H1 (cell line): ENCODE measurements at regions not wholly inside any gene's neighbourhood (a gene's known extent, or its start where the extent isn't known, plus 50 kb on each side); places are given as distances from the start of the nearest gene placed in this dataset.

Experiments used
- BACH1 ChIP-seq: IDR thresholded peaks from 2 replicates; pipeline ENCODE4 v1.6.1; 2012; ENCODE audit warnings: low read length, improper control_type of control experiment
- CEBPB ChIP-seq: IDR thresholded peaks from 2 replicates; pipeline ENCODE4 v1.6.1; 2012; ENCODE audit warnings: low read depth, low read length
- EP300 ChIP-seq, 2 experiments: IDR thresholded peaks; 1 replicate in 1 of 2; 2 replicates in 1 of 2; pipeline ENCODE4 v1.6.1; 2011 to 2012; ENCODE audit warnings: low read depth in 2 of 2, low read length in 2 of 2, mild to moderate bottlenecking in 2 of 2, borderline replicate concordance in 1 of 2, inconsistent platforms in 1 of 2, moderate library complexity in 1 of 2
- EZH2 ChIP-seq: fragments of 200-600 bp; sonication (generic); IDR thresholded peaks from 2 replicates; pipeline ENCODE4 v1.7.1; 2012; ENCODE audit warnings: low read depth, mild to moderate bottlenecking, moderate library complexity, low read length, inconsistent platforms; ENCODE audit not compliant: severe bottlenecking
- POLR2A ChIP-seq, 2 experiments: IDR thresholded peaks; 1 replicate in 1 of 2; 2 replicates in 1 of 2; pipeline ENCODE4 v1.6.1; 2011; ENCODE audit warnings: low read depth in 2 of 2, low read length in 2 of 2, mild to moderate bottlenecking in 2 of 2; ENCODE audit errors: control extremely low read depth in 1 of 2
- POLR2AphosphoS5 ChIP-seq: IDR thresholded peaks from 2 replicates; pipeline ENCODE4 v1.6.1; 2011; ENCODE audit warnings: low read depth, low read length
- RFX5 ChIP-seq: IDR thresholded peaks from 2 replicates; pipeline ENCODE4 v1.6.1; 2011; ENCODE audit warnings: low read depth, low read length, improper control_type of control experiment, borderline replicate concordance
- SIN3A ChIP-seq, 2 experiments: IDR thresholded peaks in 1 of 2; conservative IDR thresholded peaks in 1 of 2; 2 replicates each; pipeline ENCODE4 v1.6.1; 2011 to 2012; ENCODE audit warnings: low read length in 2 of 2, improper control_type of control experiment in 1 of 2, low read depth in 1 of 2, mild to moderate bottlenecking in 1 of 2
- SIRT6 ChIP-seq: IDR thresholded peaks from one replicate; pipeline ENCODE4 v1.7.1; 2012; ENCODE audit warnings: low read length, inconsistent platforms
- SIX5 ChIP-seq: IDR thresholded peaks from 2 replicates; pipeline ENCODE4 v1.6.1; 2011; ENCODE audit warnings: mild to moderate bottlenecking, low read depth, low read length
- SRF ChIP-seq: IDR thresholded peaks from 2 replicates; pipeline ENCODE4 v1.6.1; 2011; ENCODE audit warnings: mild to moderate bottlenecking, low read depth, low read length, moderate library complexity
- TF ChIP-seq, protein P1 (sequence below), 3 experiments: IDR thresholded peaks; 1 replicate in 2 of 3; 2 replicates in 1 of 3; pipeline versions ENCODE4 v1.5.1 to v1.6.1; 2011; ENCODE audit warnings: low read length in 3 of 3, mild to moderate bottlenecking in 3 of 3, inconsistent platforms in 2 of 3, low read depth in 1 of 3, moderate library complexity in 1 of 3; ENCODE audit not compliant: insufficient read depth in 1 of 3; ENCODE audit errors: control extremely low read depth in 1 of 3

GRCh38 chr3:182490596-182491491 is 302.5 kb upstream of the ATP11B start:
- TF ChIP-seq, protein P1, sequence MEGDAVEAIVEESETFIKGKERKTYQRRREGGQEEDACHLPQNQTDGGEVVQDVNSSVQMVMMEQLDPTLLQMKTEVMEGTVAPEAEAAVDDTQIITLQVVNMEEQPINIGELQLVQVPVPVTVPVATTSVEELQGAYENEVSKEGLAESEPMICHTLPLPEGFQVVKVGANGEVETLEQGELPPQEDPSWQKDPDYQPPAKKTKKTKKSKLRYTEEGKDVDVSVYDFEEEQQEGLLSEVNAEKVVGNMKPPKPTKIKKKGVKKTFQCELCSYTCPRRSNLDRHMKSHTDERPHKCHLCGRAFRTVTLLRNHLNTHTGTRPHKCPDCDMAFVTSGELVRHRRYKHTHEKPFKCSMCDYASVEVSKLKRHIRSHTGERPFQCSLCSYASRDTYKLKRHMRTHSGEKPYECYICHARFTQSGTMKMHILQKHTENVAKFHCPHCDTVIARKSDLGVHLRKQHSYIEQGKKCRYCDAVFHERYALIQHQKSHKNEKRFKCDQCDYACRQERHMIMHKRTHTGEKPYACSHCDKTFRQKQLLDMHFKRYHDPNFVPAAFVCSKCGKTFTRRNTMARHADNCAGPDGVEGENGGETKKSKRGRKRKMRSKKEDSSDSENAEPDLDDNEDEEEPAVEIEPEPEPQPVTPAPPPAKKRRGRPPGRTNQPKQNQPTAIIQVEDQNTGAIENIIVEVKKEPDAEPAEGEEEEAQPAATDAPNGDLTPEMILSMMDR (IDR thresholded peaks at IDR 0.05; ENCODE audit: control extremely low read depth in 1 of 3, insufficient read depth in 1 of 3, low read depth in 1 of 3, low read length in 3 of 3) = peak in 2 of 3 experiments; percentile 50 to 52; a peak in 3 of 4 replicates
- TF ChIP-seq POLR2A (IDR thresholded peaks at IDR 0.05; ENCODE audit: control extremely low read depth in 1 of 2, low read depth in 2 of 2, low read length in 2 of 2) (no peak), CEBPB (no peak), SIX5 (no peak), POLR2AphosphoS5 (no peak), RFX5 (no peak), EP300 (IDR thresholded peaks at IDR 0.05; ENCODE audit: borderline replicate concordance in 1 of 2, low read depth in 2 of 2, low read length in 2 of 2) (no peak), SRF (no peak), SIN3A (conservative IDR thresholded peaks at IDR 0.05 in 1 of 2, IDR thresholded peaks at IDR 0.05 in 1 of 2; ENCODE audit: low read depth in 1 of 2, low read length in 2 of 2) (no peak), SIRT6 (no peak), EZH2 (no peak), BACH1 (no peak)
